Stimulated activated CD8-positive, alpha-beta memory T cell treated with anti-CD3 and anti-CD28 coated beads, Interleukin-7, amount 100 ng/mL, for 4 hours (primary cell): ENCODE measurements at regions not wholly inside any gene's neighbourhood (a gene's known extent, or its start where the extent isn't known, plus 50 kb on each side); places are given as distances from the start of the nearest gene placed in this dataset.

Experiments used
- DNase-seq, 2 donors: peaks; one replicate each; pipeline ENCODE4 v3.0.0-alpha.2; 2020; ENCODE audit warnings: low read depth in 2 of 2

DNA sequence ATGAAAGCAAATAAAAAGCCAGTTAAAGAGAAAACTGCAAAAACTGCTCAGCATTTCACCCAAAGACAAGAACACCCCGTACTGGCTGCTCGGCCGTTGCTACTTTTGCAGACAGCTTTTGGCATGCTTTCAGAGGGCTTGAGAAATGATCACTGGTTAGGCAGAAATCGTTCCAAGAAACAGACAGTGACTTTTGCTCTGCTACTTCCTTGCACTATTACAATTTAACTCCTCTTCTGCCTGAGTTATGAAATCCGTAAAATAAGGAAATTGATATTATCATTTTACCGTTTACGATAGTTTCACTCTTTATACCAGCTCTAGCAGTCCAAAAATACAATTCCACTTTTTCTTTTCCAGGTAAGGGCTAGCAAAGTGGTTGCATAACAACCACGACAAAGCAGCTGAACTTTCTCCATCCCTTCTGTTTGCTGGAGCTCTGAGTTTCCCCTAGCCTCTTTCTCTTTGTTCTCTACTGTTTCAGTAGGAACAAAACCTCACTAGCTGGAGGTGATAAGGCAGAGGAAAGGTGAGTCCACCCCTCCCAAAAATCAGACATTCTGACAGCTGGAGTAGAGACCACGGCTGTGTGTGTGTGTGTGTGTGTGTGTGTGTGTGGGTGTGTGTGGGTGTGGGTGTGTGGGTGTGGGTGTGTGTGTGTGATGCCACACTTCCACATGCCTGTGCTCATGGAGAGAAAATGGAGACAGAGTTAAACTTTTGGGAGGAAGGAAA is 191.8 kb upstream of the RREB1 start:
- DNase-seq: no peak

DNA sequence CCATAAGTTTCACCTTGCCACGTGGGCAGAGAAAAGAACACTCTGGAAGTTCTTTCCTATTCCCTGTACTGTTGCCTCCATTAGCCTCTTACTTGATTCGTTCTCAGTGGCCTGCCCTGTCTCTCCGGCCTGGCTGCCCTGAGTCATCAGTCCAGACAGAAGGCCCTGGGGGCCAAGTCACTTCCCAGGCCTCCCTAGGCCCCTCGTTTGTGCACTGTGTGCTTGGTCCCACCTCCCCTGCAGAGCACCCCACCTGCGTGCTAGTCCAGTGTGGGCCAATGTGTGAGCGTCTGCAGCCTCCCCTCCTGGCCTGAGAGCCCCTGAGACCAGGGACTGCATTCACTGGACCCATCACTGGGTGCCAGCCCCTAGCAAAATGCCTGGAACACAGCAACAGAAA is 191.2 kb upstream of the RREB1 start:
- DNase-seq: no peak

DNA sequence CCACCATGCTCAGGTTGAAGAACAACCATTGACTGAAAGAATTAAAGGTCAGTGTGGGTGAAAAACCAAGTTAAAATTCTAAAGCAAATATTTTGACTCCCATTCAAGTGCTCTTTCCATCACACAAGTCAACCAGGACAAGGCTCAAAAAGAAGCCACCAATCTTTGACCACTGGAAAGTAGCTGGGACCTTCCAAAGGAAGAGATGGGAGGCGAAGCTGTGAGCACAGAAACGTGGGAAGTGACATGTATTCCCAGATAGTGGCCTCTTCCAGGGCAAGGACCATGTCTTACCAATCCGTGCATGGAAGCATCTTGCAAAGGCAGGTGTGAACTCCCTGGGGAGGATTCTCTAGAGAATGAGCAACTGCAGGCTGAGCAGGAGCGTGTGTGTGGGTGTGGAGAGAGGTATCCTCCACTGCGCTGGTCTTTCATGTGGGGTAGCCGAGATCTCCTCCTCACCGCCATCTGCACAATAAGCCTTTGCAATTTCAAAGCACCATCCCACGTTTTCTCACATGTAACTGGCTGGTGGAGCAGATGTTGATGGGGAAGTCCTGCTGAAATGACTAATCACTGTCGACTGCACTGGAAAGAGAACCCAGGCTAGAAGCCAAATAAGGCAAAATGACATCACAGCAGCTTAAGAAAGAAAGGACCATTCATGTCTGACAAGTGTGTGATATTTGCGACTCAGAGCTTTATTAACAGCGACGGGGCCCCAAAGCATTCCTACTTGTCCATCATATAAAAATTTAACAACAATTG is 189.4 kb upstream of the RREB1 start:
- DNase-seq: peak; percentile 46 to 52

DNA sequence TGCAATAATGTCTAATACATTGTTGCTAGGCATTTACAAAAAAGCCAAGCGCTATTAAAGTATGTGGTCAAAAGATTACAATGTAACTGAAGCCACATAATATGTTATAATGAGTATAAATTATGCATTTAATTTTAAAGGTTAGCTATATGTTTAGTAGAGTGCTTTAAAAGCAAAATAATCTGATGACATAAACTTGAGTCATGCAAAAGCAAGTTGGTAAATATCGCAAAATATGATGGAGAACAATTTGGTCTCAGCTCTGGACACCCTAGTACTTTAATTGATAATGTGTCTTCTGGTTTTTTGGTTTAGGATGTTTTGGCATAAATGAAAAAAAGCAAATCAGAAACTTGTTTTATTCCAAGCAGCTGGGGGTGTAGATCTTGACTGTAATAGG is 188.6 kb upstream of the RREB1 start:
- no peak for DNase-seq

DNA sequence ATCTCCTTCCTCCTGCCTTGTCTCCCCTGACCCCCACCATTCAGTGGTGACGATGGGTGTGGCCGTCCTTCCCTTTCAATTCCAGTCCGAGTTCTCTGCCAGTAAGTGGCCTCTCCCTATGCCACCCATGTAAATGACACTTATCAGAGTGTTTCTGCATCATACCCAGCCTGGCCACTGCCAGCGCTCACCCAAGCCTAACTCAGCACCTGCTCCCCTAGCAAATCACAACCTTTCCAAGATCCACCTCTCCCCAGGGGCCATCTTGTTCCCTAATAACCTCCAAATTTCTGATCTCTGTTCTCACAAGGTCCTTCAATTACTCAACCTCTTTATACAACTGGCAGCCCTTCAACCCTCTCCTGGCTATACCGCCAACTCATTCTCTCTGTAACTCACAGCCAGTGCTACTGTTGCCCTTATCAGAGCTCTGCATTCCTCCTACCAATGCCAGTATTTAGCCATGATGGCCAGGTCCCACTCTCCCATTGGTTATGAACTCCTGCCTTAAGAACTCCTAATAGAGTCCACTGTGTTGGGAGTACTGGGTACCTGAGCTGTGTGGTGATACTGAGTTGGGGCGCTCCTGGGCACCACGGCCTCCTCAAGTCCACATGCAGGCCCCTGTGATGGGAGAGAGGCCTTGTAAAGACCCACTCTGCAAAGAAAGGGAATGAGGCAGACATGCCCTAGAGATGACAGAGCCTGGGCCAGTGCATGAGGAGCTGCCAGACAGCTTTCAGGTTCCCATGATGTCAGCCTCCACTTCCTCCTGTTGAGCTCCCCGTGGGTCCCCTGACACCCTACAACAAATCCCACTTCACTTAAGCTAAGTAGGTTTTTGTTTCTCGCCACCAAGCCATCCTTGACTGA is 187.4 kb upstream of the RREB1 start:
- no peak for DNase-seq

DNA sequence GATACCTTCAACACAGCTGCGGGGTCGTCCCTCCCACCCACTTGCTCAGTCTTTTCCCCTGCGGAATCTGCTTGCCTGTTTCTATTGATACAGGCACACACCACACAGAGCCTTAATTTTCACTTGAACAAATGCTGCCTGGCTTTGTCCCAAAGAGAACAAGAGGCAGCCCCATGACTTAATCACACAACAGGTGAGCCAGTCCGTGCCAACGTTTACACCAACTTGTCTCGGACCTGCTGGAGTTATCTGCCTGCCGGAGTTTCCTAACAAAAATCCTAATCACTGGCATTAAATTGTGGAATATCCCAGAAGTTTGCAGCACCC is 186.8 kb upstream of the RREB1 start:
- no peak for DNase-seq

DNA sequence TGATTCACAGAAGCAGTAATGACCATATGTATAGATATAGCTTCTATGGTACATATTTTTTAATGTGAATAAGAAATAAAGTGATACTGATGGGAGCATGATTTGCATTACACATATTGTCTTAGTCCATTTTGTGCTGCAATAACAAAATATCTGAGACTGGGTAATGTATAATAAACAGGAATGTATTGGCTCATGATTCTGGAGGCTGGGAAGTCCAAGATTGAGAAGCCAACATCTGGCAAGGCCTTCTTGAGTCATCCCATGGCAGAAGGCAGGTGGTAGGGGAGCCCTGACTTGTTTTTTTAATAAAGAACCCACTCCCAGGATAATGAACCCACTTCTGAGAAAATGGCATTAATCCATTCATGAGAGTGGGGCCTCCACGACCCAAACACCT is 185.6 kb upstream of the RREB1 start:
- no peak for DNase-seq

DNA sequence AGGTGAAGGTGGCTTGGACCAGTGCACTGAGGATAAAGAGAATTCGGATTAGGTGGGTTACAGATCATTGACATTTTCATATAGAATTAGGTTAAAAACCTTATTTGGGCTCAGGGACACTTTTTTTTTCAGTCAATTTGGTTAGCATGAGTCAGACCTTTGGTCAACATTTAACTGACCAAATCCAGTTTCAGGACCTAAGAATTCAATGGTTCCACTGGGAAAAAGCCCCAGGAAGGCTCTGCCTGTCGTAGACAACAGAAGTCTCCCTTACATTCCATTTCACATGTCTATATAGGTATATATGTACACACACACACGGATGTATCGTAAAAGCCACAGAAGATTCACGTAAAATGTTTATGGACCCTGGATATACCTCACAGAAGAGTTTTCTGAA is 184.2 kb upstream of the RREB1 start:
- no peak for DNase-seq

DNA sequence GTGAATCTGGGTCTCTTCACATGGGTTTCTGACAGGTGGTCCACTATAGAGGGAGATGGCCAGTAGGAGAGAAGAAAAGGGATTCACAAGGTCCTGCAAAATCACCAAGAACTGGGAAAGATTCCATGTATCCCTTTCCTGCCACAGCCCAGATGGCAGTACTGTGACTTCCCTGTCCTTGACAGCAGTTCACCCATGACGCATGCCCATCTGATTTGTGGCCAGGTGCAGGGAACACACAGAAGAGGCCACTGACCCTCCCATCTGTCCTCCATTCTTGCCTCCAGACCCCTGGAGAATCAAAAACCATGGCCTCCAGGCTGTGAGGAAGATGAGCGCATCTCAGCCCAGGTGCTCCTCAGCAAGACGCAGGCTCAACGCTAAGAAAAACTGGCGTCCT is 183.1 kb upstream of the RREB1 start:
- DNase-seq: no peak

DNA sequence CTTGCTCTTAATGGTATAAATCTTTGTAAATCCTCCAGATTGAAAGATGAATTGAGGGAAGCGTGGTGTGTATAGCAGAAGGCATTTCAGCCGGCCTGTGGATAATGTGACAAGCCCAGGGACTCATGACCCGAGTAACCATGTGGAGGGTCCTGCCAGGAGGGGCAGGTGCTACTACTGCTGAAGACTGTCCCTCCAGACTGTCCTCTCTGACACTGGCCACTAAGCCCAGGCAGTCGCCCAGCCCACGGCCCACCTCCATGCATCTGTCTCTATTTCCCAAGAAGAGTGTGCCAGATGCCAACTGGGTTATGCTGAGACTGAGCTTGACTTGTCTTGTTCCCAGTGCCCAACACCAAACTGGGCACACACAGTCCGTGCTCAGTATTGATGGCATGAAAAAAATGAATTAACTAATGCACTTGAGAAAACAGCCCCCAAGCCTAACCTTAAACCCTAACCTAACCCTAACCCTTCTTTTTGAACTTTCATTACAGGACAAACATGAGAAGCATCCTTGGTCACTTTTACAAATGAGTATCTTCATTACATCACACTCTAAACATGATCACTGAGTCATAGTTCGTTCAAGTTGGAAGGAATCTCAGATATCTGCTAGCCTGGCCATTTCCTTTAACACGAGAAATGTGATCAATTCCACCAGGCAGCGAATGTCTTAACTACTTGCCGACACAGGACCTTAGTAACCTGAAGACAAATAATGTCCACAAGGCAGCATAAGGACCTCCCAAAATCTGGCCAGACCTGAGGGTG is 182.2 kb upstream of the RREB1 start:
- no peak for DNase-seq

DNA sequence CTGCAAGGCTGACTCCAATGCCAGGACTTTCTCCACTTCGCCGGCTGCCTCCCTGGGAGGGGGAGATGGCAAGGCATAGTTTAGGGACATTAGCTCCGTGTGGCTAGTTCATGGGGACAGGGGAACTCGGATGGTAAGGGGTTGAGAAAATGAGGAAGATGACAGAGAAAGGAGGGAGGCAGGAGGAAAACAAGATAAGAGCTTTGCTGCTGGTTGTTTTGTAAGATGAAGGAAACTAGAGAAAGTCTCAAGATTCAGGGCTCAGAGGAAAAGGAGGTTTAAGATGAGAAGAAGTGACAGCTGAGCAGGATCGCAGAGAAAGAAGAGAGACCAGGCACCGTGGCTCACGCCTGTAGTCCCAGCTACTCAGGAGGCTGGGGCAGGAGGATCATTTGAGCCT is 180.9 kb upstream of the RREB1 start:
- no peak for DNase-seq

DNA sequence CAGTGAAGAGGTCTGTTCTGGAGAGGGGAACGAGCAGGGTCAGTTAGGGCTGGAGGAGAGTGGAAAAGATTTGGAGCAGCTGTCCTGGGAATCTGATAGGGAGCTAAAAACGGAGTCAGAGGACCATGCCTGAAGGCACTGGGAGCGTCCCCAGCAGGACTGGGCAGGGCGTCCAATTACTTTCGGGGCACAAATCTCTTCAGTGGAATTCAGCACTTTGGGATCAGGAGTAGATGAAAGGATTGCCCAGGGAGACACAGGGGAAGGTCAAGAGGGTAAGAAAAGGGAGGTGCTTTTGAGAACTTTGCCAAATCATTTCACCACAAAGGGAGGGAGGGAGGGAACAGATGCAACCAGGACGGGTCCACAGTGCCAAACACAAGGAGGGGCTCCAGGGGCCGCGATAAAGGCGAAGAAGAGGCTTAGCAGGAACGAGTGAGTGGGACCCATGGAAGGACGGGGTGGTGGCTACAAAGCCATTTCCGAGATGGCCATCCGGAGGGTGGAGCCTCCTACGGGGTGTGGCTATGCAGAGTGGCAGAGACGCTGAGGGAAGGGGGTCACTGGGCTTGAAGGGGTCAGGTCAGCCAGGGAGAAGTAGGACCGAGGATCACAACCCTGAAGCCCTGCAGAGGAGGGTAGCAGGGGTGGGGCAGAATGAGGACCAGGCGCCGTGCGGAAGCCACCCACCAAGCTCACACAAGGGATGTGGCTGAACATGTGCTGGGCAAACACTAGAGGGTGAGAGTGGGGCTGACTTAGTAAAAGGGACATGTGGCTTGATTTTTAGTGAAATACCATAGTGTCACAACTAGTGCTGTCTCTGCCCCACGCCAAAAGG is 180.0 kb upstream of the RREB1 start:
- no peak for DNase-seq

DNA sequence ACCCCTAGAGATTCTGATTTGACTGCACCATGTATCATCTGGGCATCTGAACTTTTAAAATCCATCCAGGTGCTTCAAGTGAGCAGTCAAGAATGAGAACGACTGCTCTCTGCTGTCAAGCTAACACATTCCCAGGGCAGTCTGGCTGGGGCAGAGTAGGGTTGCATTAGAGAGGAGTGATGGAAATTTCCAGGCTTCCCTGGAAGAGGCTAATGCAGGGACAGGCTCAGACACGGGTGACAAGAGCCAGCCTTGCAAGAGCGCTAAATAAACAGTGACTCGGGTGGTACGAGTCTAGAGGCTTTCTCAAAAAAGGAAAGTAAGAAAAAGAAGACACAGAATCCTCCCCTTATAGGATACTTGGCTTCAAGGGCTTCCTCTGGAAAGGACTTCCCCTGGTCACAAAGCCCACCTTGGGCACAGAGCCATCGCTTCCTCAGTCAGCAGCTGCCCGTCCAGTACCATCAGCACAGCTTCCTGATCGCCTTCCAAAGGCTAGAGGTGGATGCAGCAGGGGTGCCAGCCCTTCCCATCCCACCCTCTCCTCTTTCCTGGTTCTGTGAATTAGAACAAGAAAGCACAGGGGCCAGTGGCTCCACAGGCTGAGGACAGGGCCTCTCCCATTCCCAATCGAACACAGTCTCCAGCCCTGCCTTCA is 177.4 kb upstream of the RREB1 start:
- DNase-seq: no peak

DNA sequence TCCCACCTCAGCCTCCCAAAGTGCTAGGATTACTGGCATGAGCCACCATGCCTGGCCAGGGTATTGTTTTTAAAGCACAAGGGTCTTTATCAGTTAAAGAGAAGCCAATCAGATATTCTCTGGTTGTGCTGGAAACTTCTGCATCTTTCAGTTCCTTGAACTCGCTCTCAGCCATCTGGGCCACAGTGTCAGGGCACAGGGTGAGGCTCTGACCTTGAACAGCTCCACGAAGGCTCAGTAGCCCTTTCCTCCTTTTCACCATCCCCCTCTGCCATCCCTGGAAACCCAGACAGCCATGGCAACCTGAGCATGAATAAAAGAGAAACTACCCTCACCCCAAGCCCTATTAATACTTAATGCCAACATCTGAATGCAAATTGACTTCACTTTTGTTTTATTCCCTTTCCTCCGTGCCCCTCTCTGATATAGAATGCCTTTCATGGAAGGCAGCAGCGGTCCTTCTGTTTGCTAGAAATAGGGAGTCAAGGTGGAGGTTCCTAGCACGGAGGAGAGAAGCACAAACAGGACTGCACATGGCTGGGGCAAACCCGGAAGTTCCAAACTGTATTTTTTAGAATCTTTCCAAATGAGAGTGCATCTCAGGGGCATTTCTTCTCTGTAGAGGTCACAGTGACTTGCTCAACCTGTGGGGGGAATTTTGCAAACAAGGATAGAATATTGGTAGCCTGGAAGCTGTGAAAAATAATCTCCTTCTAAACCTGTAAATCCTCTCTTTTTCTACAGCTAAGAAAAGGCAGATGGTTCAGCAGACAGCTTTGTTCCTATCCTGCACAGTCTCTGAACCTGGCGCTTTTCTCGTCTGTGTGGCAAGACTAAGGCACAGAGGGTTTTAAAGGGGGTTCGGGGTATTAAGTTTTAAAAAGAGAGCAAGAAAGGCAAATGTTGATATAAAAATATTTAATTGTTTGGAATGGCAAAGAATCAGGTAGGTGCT is 176.4 kb upstream of the RREB1 start:
- DNase-seq: no peak

DNA sequence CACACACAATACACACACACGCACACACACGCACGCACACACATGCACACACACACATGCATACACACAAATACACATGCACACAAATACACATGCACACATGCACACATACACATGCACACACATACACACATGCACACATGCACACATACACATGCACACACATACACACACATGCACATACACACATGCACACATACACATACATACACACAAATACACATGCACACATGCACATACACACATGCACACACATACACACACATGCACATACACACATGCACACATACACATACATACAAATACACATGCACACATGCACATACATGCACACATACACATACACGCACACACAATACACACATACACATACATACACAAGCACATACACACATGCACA is 175.4 kb upstream of the RREB1 start:
- no peak for DNase-seq

DNA sequence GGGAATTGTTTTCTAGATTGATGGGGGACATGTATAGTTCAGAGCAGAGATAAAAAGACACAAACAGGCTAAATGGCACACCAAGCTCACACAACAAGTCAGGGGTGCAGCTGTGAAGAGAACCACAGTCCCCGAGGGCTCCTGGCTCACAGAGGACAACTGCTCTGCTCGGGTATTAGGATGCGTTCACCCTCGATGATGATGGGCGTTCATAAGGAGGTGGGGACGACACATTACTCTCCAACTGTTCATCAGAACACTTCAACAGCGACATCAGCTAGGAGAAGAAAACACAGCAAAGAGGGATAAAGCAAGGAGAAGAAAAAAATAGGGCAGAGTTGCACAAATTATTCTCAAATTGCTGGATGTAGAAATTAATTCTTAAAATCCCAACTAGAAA is 174.8 kb upstream of the RREB1 start:
- no peak for DNase-seq

DNA sequence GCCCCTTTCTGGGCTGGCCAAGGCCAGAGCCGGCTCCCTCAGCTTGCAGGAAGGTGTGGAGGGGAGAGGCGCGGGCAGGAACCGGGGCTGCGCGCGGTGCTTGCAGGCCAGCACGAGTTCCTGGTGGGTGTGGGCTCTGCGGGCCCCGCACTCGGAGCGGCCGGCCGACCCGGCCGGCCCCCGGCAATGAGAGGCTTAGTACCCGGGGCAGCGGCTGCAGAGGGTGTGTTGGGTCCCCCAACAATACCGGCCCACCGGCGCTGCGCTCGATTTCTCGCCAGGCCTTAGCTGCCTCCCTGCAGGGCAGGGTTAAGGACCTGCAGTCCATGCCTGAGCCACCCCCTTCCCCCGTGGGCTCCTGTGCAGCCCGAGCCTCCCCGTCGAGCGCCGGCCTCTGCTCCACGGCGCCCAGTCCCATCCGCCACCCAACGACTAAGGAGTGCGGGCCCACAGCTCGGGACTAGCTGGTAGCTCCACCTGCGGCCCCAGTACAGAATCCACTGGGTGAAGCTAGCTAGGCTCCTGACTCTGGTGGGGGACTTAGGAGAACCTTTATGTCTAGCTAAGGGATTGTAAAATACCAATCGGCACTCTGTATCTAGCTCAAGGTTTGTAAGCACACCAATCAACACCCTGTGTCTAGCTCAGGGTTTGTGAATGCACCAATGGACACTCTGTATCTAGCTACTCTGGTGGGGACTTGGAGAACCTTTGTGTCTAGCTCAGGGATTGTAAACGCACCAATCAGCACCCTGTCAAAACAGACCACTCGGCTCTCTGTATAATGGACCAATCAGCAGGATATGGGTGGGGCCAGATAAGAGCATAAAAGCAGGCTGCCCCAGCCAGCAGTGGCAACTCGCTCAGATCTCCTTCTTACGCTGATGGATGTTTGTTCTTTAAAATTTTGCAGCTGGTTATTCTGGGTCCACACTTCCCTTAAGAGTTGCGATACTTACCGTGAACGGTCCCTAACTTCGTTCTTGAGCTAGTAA is 167.4 kb upstream of the RREB1 start:
- DNase-seq: no peak

DNA sequence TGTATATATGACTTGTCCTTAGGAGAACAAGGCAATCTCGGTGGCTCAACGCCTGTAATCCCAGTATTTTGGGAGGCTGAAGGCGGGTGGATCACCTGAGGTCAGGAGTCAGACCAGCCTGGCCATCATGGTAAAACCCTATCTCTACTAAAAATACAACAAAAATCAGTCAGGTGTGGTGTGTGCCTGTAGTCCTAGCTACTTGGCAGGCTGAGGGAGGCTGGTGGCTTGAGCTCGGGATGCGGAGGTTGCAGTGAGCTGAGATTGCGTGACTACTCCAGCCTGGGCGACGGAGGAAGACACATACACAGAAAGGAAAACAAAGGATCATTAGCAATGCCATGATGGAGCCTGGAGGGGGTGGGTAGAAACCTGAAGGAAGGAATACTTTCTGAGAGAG is 166.6 kb upstream of the RREB1 start:
- DNase-seq: no peak
